ENCODE measurements at regions not wholly inside any gene's neighbourhood (a gene's known extent, or its start where the extent isn't known, plus 50 kb on each side); places are given as distances from the start of the nearest gene placed in this dataset.
"Not testable (repeated sequence)": the region's sequence is repeated elsewhere in the genome, so short reads cannot be mapped to it uniquely, and the experiment has no call there.

GRCh38 chr3:106083207-106083606 lies 214.4 kb upstream of the CBLB start:
- DNase-seq, result no peak

GRCh38 chr3:106083854-106084253 lies 215.0 kb upstream of the CBLB start:
- no peak for DNase-seq

GRCh38 chr3:106086038-106086437 lies 217.2 kb upstream of the CBLB start:
- no peak for DNase-seq

- DNase-seq, result no peak
These were observed 217.8 kb upstream of the CBLB start for GRCh38 chr3:106086636-106087035.

DNA sequence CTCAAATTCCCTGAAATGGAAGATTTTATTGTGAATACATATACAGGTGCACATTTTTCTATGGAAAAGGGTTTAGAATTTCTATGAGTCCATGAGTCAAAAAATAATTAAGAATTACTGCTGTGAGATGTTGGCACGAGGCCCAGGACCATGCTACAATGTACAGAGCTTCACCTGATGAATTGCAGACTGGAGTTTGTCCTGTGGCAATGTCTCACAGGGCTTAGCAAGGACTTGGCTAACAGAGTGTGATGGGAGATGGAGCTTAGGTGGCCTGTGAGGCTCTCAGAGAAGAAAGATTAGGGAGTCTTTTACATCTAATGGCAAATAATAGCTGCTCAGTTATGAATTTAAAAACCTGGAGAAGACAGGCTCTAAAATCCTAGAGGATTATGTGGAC lies 219.5 kb upstream of the CBLB start:
- no peak for DNase-seq

DNA sequence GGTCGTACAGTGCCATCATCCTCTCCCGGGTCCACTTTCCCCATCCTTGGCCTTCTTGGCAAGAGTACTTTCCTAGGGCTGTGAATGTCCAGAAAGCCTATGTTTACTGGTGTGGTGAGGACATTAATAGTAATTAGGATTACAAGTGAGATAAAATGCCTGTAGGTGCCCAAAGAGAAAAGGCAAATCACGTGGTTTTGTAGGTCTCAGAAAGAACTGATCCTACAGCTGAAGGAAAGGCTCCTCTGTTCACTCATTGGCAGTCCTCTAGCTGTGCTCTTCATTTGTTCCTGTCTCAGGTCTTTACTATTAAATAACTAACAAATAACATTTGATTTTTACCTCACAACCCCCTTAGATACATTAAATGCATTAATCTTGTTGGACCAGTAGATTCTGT lies 220.1 kb upstream of the CBLB start:
- DNase-seq, result no peak

DNA sequence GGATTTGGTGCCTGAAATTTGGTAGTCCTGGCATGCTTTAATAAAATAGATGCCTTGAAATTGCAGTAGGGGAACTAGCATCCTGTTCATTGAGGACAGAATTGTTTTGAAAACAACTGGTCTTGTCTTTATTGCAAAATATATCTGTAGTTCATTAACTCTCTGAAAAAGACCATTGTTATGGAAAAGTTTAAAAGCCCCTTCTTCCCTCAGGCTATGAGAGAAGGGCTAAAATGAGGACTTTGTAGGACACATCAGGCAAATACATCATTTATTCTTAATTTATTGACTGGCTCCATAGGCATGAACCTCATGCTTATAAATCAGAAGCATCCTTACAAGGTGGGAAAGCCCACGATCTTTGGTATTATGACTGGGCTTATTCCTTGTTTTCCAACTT lies 221.0 kb upstream of the CBLB start:
- no peak for DNase-seq

DNA sequence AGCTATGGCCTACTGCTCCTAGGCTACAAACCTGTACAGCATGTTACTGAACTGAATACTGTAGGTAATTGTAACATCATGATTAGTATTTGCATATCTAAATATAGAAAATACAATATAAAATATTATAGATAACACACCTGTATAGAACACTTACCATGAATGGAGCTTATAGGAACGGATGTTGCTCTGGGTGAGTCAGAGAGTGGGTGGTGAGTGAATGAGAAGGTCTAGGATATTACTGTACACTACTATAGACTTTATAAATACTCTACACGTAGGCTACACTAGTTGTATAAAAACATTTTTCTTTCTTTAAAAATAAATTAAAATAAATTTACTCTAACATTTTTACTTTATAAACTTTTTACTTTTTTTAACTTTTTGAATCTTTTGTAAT lies 224.0 kb upstream of the CBLB start:
- DNase-seq, result no peak

DNA sequence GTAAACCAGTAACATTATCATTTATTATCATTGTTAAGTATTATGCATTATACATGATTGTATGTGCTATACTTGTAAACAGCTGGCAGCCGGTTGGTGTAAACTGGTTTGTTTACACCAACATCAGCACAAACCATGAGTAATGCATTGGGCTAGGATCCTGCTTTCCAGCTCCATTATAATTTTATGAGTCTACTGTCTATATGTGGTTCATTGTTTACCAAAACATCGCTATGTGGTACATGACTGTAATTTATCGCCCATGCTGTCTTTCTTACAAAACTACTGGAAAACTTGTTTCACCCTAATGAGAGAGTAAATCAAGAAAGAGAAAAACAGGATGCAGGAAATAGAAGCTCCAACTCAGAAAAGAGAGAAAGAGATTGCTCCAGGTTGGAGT lies 224.8 kb upstream of the CBLB start:
- DNase-seq, result no peak

GRCh38 chr3:106097817-106098435 lies 229.1 kb upstream of the CBLB start:
- DNase-seq, result no peak

GRCh38 chr3:106103383-106103782 lies 234.6 kb upstream of the CBLB start:
- no peak for DNase-seq

GRCh38 chr3:106104078-106104477 lies 235.3 kb upstream of the CBLB start:
- DNase-seq, result no peak

- no peak for DNase-seq
These were observed 240.1 kb upstream of the CBLB start for GRCh38 chr3:106108925-106109324.

GRCh38 chr3:106112561-106112960 lies 243.7 kb upstream of the CBLB start:
- DNase-seq, result not testable (repeated sequence)

- no peak for DNase-seq
These were observed 244.9 kb upstream of the CBLB start for GRCh38 chr3:106113747-106114146.

- no peak for DNase-seq
These were observed 245.4 kb upstream of the CBLB start for GRCh38 chr3:106114220-106114619.

- DNase-seq, result no peak
These were observed 246.0 kb upstream of the CBLB start for GRCh38 chr3:106114848-106115247.

DNA sequence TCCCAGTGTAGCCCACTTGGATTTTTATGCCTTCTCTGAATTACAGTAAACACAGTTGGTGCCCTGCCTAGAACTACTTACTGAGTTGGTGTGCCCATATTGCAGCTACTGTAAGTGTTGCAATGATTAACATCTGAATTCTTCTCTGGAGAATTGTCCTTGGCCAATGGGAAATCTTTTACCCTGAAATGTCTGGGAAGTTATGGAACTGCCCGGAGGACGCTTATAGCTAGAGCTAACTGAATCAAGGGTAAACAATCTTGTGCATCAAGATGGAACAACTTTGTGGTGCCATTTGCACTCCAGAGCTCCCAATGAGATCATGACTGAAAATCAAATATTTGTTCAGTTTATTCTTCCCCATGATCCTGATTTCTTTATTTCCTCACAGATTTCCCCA lies 246.7 kb upstream of the CBLB start:
- no peak for DNase-seq

- no peak for DNase-seq
These were observed 248.1 kb upstream of the CBLB start for GRCh38 chr3:106116733-106117489.

- DNase-seq, result no peak
These were observed 248.7 kb upstream of the CBLB start for GRCh38 chr3:106117490-106117858.

DNA sequence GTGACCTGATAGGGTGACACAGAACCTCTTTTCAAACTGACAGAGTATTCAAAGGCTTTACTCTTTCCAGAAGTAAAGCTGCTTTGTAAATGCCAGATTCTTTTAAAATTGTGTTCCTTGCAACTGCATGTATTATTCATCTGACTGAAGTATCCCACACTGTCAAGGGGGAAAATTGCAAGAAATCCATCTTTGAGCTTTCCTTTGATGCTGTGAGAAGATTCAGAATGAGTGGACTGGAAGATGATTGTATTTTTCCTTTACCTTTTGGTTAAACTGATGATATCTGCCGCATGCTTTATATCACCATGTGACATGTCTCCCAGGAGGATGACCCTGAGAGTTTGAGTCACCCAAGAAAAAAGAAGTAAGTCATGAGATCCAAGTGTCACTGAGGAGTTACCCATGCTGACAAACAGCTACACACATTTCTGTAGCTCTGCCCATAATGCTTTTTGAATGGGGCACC lies 250.8 kb upstream of the CBLB start:
- DNase-seq, result no peak

DNA sequence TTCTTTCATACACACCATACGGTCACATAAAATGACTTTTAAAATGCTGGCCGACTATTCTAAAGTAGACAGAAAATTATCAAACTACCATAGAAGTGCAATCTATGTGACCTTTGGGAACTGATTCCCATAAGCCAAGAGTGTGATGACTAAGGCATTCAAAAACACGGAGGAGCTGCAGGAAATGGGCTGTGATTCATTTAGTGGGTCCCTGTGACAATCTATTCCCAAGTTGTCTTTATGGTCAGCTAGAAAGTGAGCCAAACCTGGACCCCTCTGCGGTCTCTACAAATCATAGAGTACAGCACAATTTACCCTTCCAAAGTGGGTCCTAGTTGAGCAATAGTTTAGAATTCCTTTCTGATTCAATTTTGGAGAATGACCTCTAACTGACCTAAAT lies 251.5 kb upstream of the CBLB start:
- DNase-seq, result no peak

DNA sequence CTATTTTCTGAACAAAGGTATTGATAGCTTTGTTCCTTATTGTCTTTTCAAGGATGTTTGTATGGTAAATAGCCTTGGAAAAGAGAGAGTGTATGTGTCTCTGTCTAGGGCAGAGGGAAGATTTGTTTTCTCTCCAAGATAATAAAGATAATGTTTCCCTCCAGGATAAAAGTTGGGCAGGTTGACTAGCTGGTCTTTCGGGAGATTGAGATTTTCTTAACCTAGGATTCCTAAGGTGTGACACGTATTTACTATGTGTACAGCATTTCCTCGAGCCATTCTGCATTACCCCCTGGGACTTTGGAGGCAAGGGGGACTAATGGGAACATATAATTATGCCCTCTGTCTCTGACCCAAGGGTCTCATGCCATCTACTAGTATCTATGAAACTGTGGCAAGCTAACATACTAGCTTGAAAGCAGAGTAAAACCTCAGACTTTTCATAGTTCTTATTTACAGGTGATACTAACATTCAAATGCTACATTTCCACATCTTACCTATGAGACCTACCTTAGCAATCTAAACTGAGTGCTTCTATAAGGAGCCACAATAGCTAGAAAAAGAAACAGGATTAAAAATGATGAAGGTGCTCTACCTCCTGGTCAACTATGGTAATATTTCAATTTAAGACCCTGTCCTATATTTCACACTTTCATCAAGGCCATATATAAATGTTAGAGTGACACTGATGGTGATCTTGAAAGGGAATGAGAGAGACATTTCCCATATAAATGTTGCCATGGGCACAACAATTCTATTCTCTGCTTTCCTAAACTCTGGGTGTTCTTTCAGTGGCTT lies 252.9 kb upstream of the CBLB start:
- no peak for DNase-seq

DNA sequence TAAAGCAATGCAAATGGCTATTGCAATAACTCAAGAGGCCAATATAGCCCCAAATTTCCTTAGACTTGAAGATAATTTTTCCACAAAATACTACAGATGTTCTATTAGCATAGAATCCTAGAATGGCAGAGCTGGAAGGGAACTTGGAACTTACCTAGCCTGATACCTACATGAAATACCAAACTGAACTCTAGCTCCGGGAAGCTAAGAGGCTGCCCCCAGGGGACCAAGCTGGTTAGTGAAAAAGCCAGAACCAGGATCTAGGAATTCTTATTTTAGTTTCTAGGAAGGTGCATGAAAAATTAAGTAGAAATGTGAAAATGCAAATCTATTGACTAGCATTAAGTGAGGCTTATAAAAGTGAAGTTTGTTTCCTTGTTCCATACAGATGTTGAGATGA lies 256.0 kb upstream of the CBLB start:
- no peak for DNase-seq
